ENCODE measurements at regions not wholly inside any gene's neighbourhood (a gene's known extent, or its start where the extent isn't known, plus 50 kb on each side); places are given as distances from the start of the nearest gene placed in this dataset.
"Not testable (repeated sequence)": the region's sequence is repeated elsewhere in the genome, so short reads cannot be mapped to it uniquely, and the experiment has no call there.

DNA sequence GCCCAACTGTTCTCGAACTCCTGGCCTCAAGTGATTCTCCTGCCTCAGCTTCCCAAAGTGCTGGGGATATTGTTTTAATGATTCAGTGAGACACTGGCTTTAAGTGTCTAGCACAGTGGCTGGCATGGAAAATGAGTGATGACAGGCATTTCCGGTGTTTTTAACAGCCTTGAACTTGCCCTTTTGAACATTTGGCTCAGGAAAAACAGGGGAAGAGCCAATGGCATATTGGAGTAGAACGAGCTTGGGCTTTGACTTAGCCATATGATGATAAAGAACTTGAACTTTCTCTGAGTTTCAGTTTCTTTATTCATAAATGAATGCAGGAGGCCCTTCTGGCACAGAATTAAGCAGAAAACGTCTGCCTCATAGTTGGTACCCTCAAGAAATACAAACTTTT, 145.0 kb upstream of the HS3ST4 start:
- no peaks in the 10 kb centered on the region for H3K36me3 ChIP-seq (ENCODE audit: control insufficient read depth, insufficient read depth, low read length)
- no peaks in the 10 kb centered on the region for H4K20me1 ChIP-seq (ENCODE audit: control insufficient read depth, extremely low read depth, insufficient read depth, low read length)
- no peaks in the 10 kb centered on the region for H3K4me1 ChIP-seq (ENCODE audit: control insufficient read depth, extremely low read depth, insufficient read depth, low read length)
- no peaks in the 10 kb centered on the region for H3K9me3 ChIP-seq (ENCODE audit: control insufficient read depth, insufficient read depth, low read depth, low read length)
- no peaks in the 10 kb centered on the region for H3K79me2 ChIP-seq (ENCODE audit: control insufficient read depth, insufficient read depth, low read length)
- no peak overlapping the region for H3K27ac ChIP-seq (ENCODE audit: insufficient read depth, low read length)
- TF ChIP-seq EZH2 (IDR thresholded peaks at IDR 0.05; ENCODE audit: low read length, missing control alignments), result no peak
- TF ChIP-seq, protein P1, sequence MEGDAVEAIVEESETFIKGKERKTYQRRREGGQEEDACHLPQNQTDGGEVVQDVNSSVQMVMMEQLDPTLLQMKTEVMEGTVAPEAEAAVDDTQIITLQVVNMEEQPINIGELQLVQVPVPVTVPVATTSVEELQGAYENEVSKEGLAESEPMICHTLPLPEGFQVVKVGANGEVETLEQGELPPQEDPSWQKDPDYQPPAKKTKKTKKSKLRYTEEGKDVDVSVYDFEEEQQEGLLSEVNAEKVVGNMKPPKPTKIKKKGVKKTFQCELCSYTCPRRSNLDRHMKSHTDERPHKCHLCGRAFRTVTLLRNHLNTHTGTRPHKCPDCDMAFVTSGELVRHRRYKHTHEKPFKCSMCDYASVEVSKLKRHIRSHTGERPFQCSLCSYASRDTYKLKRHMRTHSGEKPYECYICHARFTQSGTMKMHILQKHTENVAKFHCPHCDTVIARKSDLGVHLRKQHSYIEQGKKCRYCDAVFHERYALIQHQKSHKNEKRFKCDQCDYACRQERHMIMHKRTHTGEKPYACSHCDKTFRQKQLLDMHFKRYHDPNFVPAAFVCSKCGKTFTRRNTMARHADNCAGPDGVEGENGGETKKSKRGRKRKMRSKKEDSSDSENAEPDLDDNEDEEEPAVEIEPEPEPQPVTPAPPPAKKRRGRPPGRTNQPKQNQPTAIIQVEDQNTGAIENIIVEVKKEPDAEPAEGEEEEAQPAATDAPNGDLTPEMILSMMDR (conservative IDR thresholded peaks at IDR 0.05 in 1 of 2, IDR thresholded peaks at IDR 0.05 in 1 of 2; ENCODE audit: low read depth in 1 of 2, low read length in 2 of 2), result no peak
- no peak overlapping the region for H2AFZ ChIP-seq (ENCODE audit: low read length)
- H3K9ac ChIP-seq (ENCODE audit: insufficient read depth, low read length), result no peak overlapping the region
- H3K27me3 ChIP-seq (ENCODE audit: control insufficient read depth, insufficient read depth, low read length), result no peaks in the 10 kb centered on the region
- no peak overlapping the region for H3K4me3 ChIP-seq (replicated peaks in 1 of 4; ENCODE audit: control extremely low read depth in 1 of 4, insufficient read depth in 1 of 4, low read depth in 3 of 4, low read length in 4 of 4)
- no peak for DNase-seq (ENCODE audit: low read depth in 2 of 2)
- H3K4me2 ChIP-seq (ENCODE audit: extremely low read depth, insufficient read depth, low read length), result no peak overlapping the region

DNA sequence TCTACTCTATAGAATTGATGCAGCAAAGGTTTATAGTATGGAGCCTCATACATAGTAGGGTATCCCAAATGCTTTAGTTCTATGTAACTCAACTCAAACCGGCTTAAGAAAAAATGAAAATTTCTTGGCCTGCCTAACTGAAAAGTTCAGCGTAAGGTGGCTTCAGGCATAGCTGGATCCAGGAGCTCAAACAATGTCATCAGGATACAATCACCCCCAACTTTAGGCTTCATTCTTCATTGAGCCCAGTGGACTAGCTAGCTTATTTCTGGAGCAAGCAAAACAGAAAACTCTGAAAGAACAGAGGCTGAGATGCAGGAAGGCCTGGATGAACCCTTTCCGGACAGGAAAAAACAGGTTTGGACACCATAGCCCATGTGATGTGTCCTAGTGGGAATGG, 147.5 kb upstream of the HS3ST4 start:
- Histone ChIP-seq H4K20me1 (ENCODE audit: control insufficient read depth, extremely low read depth, insufficient read depth, low read length) (no peaks in the 10 kb centered on the region), H3K9ac (ENCODE audit: insufficient read depth, low read length) (no peak overlapping the region), H3K27ac (ENCODE audit: insufficient read depth, low read length) (no peak overlapping the region), H3K4me2 (ENCODE audit: extremely low read depth, insufficient read depth, low read length) (no peak overlapping the region), H3K27me3 (ENCODE audit: control insufficient read depth, insufficient read depth, low read length) (no peaks in the 10 kb centered on the region), H3K4me1 (ENCODE audit: control insufficient read depth, extremely low read depth, insufficient read depth, low read length) (no peaks in the 10 kb centered on the region), H3K79me2 (ENCODE audit: control insufficient read depth, insufficient read depth, low read length) (no peaks in the 10 kb centered on the region), H3K9me3 (ENCODE audit: control insufficient read depth, insufficient read depth, low read depth, low read length) (no peaks in the 10 kb centered on the region), H2AFZ (ENCODE audit: low read length) (no peak overlapping the region), H3K36me3 (ENCODE audit: control insufficient read depth, insufficient read depth, low read length) (no peaks in the 10 kb centered on the region), H3K4me3 (replicated peaks in 1 of 4; ENCODE audit: control extremely low read depth in 1 of 4, insufficient read depth in 1 of 4, low read depth in 3 of 4, low read length in 4 of 4) (no peak overlapping the region)
- TF ChIP-seq, protein P1 (conservative IDR thresholded peaks at IDR 0.05 in 1 of 2, IDR thresholded peaks at IDR 0.05 in 1 of 2; ENCODE audit: low read depth in 1 of 2, low read length in 2 of 2), result no peak
- no peak for TF ChIP-seq EZH2 (IDR thresholded peaks at IDR 0.05; ENCODE audit: low read length, missing control alignments)
- DNase-seq (ENCODE audit: low read depth in 2 of 2), result no peak

DNA sequence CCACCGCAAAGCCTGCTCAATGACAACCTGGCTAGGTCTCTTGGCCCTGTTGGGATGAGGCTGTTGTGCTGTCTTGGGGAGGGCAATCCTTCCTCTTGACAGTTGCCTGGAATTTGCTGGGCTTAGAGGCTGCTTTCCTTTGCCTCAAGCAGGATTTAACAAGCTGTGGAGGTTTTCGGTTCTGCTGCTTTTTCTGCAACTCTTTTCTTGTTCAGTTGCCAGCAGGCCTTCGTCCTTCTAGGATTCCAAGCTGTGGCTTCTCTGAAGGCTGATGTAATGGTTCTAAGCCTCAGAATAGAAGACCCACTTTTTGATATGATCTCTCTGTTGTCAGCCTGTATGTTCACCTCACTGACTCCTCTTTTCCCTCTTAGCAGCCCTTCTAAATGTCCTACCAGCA, 149.5 kb upstream of the HS3ST4 start:
- no peaks in the 10 kb centered on the region for H3K79me2 ChIP-seq (ENCODE audit: control insufficient read depth, insufficient read depth, low read length)
- no peaks in the 10 kb centered on the region for H3K27me3 ChIP-seq (ENCODE audit: control insufficient read depth, insufficient read depth, low read length)
- no peaks in the 10 kb centered on the region for H3K36me3 ChIP-seq (ENCODE audit: control insufficient read depth, insufficient read depth, low read length)
- H3K27ac ChIP-seq (ENCODE audit: insufficient read depth, low read length), result no peak overlapping the region
- H3K9me3 ChIP-seq (ENCODE audit: control insufficient read depth, insufficient read depth, low read depth, low read length), result no peaks in the 10 kb centered on the region
- no peak overlapping the region for H3K4me3 ChIP-seq (replicated peaks in 1 of 4; ENCODE audit: control extremely low read depth in 1 of 4, insufficient read depth in 1 of 4, low read depth in 3 of 4, low read length in 4 of 4)
- no peak for DNase-seq (ENCODE audit: low read depth in 2 of 2)
- no peak overlapping the region for H3K9ac ChIP-seq (ENCODE audit: insufficient read depth, low read length)
- H4K20me1 ChIP-seq (ENCODE audit: control insufficient read depth, extremely low read depth, insufficient read depth, low read length), result no peaks in the 10 kb centered on the region
- H2AFZ ChIP-seq (ENCODE audit: low read length), result no peak overlapping the region
- H3K4me2 ChIP-seq (ENCODE audit: extremely low read depth, insufficient read depth, low read length), result no peak overlapping the region
- TF ChIP-seq, protein P1 (conservative IDR thresholded peaks at IDR 0.05 in 1 of 2, IDR thresholded peaks at IDR 0.05 in 1 of 2; ENCODE audit: low read depth in 1 of 2, low read length in 2 of 2), result no peak
- no peak for TF ChIP-seq EZH2 (IDR thresholded peaks at IDR 0.05; ENCODE audit: low read length, missing control alignments)
- no peaks in the 10 kb centered on the region for H3K4me1 ChIP-seq (ENCODE audit: control insufficient read depth, extremely low read depth, insufficient read depth, low read length)

DNA sequence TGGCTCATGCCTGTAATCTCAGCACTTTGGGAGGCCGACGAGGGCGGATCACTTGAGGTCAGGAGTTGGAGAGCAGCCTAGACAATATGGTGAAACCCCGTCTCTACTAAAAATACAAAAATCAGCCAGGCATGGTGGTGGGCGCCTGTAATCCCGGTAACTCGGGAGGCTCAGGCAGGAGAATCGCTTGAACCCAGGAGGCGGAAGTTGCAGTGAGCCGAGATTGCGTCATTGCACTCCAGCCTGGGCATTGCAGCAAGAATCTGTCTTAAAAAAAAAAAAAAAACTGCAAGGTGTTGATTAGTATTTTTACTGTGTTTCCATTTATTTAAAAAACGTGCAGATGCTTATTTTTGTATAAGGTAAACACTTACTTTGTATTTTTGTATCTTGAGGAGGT, 152.0 kb upstream of the HS3ST4 start:
- not testable (repeated sequence) for H3K27me3 ChIP-seq (ENCODE audit: control insufficient read depth, insufficient read depth, low read length); H4K20me1 ChIP-seq (ENCODE audit: control insufficient read depth, extremely low read depth, insufficient read depth, low read length); H2AFZ ChIP-seq (ENCODE audit: low read length); H3K9ac ChIP-seq (ENCODE audit: insufficient read depth, low read length); H3K27ac ChIP-seq (ENCODE audit: insufficient read depth, low read length); H3K4me2 ChIP-seq (ENCODE audit: extremely low read depth, insufficient read depth, low read length); H3K9me3 ChIP-seq (ENCODE audit: control insufficient read depth, insufficient read depth, low read depth, low read length); H3K79me2 ChIP-seq (ENCODE audit: control insufficient read depth, insufficient read depth, low read length); H3K4me1 ChIP-seq (ENCODE audit: control insufficient read depth, extremely low read depth, insufficient read depth, low read length); H3K4me3 ChIP-seq (replicated peaks in 1 of 4; ENCODE audit: control extremely low read depth in 1 of 4, insufficient read depth in 1 of 4, low read depth in 3 of 4, low read length in 4 of 4); DNase-seq (ENCODE audit: low read depth in 2 of 2); H3K36me3 ChIP-seq (ENCODE audit: control insufficient read depth, insufficient read depth, low read length)

All from fibroblast of lung (primary cell).